Colonic mucosa (tissue), 4 donors: ENCODE measurements at regions not wholly inside any gene's neighbourhood (a gene's known extent, or its start where the extent isn't known, plus 50 kb on each side); places are given as distances from the start of the nearest gene placed in this dataset.
"Not testable (repeated sequence)": the region's sequence is repeated elsewhere in the genome, so short reads cannot be mapped to it uniquely, and the experiment has no call there.

ENCODE experiments used
- DNase-seq: peaks from one replicate; pipeline ENCODE4 v3.0.0-alpha.2; 2020
- H3K27ac ChIP-seq: fragments of 200-600 bp; one replicate; pipeline ENCODE4 v1.8.0; 2021
- H3K27me3 ChIP-seq: fragments of 200-600 bp; one replicate; pipeline ENCODE4 v1.8.0; 2021
- H3K36me3 ChIP-seq: fragments of 200-600 bp; one replicate; pipeline ENCODE4 v1.8.0; 2021
- H3K4me1 ChIP-seq: fragments of 200-600 bp; one replicate; pipeline ENCODE4 v1.8.0; 2021; ENCODE audit warnings: mild to moderate bottlenecking
- H3K4me3 ChIP-seq: fragments of 200-600 bp; one replicate; pipeline ENCODE4 v1.8.0; 2021
- H3K9ac ChIP-seq, 2 donors: one replicate each; pipeline ENCODE4 v1.7.0; 2013; ENCODE audit warnings: control low read depth in 2 of 2, low read depth in 2 of 2, low read length in 2 of 2
- H3K9me3 ChIP-seq: fragments of 200-600 bp; one replicate; pipeline ENCODE4 v1.8.0; 2021
- intact Hi-C: fragments of 100-400 bp; cut with DNase I; formaldehyde crosslinking; loops from one replicate; pipeline ENCODE4 v1.14.1; 2022
- TF ChIP-seq, protein P1 (sequence below): fragments of 200-600 bp; IDR thresholded peaks from one replicate; pipeline ENCODE4 v1.8.0; 2022; ENCODE audit warnings: antibody characterized with exemption, mild to moderate bottlenecking
- donor health status: healthy.
- donor health status: DM: no; HTN: no; CAD: no.
- donor health status: DM: no; HTN: no; CAD: no.

DNA sequence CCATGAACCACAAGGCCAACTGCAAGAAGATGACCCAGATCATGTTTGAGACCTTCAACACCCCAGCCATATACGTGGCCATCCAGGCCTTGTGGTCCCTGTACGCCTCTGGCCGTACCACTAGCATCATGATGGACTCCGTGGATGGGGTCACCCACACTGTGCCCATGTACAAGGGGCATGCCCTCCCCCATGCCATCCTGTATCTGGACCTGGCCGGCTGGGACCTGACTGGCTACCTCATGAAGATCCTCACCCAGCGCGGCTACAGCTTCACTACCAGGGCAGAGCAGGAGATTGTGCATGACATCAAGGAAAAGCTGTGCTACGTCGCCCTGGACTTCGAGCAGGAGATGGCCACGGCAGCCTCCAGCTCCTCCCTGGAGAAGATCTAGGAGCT lies 153.7 kb downstream of the CAVIN4 start:
- TF ChIP-seq, protein P1, sequence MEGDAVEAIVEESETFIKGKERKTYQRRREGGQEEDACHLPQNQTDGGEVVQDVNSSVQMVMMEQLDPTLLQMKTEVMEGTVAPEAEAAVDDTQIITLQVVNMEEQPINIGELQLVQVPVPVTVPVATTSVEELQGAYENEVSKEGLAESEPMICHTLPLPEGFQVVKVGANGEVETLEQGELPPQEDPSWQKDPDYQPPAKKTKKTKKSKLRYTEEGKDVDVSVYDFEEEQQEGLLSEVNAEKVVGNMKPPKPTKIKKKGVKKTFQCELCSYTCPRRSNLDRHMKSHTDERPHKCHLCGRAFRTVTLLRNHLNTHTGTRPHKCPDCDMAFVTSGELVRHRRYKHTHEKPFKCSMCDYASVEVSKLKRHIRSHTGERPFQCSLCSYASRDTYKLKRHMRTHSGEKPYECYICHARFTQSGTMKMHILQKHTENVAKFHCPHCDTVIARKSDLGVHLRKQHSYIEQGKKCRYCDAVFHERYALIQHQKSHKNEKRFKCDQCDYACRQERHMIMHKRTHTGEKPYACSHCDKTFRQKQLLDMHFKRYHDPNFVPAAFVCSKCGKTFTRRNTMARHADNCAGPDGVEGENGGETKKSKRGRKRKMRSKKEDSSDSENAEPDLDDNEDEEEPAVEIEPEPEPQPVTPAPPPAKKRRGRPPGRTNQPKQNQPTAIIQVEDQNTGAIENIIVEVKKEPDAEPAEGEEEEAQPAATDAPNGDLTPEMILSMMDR: no peak
- H3K36me3 ChIP-seq: no peaks in the 10 kb centered on the region
- H3K4me1 ChIP-seq: no peaks in the 10 kb centered on the region
- H3K27ac ChIP-seq: no peak overlapping the region
- no peak overlapping the region for H3K9ac ChIP-seq
- DNase-seq: no peak
- intact Hi-C loops: no loop called here
- H3K4me3 ChIP-seq: no peak overlapping the region
- H3K27me3 ChIP-seq: no peaks in the 10 kb centered on the region
- no peaks in the 10 kb centered on the region for H3K9me3 ChIP-seq

DNA sequence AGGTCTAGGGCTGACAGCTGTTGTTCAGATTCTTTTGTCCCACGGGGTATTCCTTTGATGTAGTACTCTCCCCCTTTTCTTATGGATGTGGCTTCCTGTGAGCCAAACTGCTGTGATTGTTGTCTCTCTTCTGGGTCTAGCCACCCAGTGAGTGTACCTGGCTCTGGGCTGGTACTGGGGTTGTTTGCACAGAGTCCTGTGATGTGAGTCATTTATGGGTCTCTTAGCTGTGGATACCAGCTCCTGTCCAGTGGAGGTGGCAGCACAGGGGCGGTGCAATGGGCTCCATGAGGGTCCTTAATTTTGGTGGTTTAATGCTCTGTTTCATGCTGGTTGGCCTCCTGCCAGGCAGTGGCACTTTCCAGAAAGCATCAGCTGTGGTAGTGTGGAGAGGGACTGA lies 161.3 kb downstream of the CAVIN4 start:
- intact Hi-C loops: no loop called here
- no peak overlapping the region for H3K27ac ChIP-seq
- no peak overlapping the region for H3K4me3 ChIP-seq
- DNase-seq: no peak
- no peak overlapping the region for H3K9ac ChIP-seq
- H3K36me3 ChIP-seq: no peaks in the 10 kb centered on the region
- no peaks in the 10 kb centered on the region for H3K9me3 ChIP-seq
- no peaks in the 10 kb centered on the region for H3K27me3 ChIP-seq
- TF ChIP-seq, protein P1: no peak
- H3K4me1 ChIP-seq: no peaks in the 10 kb centered on the region

DNA sequence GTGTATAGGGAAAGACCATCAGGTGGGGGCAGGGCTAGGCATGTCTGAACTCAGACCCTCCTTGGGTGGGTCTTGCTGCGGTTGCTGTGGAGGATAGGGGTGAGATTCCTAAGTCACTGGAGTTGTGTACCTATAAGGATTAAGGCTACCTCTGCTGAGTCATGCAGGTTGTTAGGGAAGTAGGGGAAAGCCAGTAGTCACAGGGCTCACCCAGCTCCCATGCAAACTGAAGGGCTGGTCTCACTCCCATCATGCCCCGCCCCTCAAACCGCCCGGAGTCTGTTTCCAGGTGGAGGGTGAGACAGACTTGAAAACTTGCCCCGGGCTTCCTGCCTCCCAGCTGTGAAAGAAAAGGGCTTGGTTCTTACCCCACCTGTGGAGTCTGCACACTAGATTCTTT lies 161.8 kb downstream of the CAVIN4 start:
- Histone ChIP-seq H3K9ac (no peak overlapping the region), H3K27ac (no peak overlapping the region), H3K9me3 (no peaks in the 10 kb centered on the region), H3K4me1 (no peaks in the 10 kb centered on the region), H3K27me3 (no peaks in the 10 kb centered on the region), H3K36me3 (no peaks in the 10 kb centered on the region), H3K4me3 (no peak overlapping the region)
- peak; percentile 19 for DNase-seq
- TF ChIP-seq, protein P1: no peak
- intact Hi-C loops: no loop called here

DNA sequence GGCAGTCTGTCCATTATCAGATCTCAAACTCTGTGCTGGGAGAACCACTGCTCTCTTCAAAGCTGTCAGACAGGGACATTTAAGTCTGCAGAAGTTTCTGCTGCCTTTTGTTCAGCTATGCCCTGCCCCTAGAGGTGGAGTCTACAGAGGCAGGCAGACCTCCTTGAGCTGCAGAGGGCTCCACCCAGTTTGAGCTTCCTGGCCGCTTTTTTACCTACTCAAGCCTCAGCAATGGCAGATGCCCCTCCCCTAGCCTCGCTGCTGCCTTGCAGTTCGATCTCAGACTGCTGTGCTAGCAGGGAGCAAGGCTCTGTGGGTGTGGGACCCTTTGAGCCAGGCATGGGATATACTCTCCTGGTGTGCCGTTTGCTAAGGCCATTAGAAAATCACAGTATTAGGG lies 171.1 kb downstream of the CAVIN4 start:
- H3K36me3 ChIP-seq, H3K4me3 ChIP-seq, H3K27ac ChIP-seq, intact Hi-C loops, H3K4me1 ChIP-seq, DNase-seq, H3K9ac ChIP-seq, H3K9me3 ChIP-seq, H3K27me3 ChIP-seq: not testable (repeated sequence)

DNA sequence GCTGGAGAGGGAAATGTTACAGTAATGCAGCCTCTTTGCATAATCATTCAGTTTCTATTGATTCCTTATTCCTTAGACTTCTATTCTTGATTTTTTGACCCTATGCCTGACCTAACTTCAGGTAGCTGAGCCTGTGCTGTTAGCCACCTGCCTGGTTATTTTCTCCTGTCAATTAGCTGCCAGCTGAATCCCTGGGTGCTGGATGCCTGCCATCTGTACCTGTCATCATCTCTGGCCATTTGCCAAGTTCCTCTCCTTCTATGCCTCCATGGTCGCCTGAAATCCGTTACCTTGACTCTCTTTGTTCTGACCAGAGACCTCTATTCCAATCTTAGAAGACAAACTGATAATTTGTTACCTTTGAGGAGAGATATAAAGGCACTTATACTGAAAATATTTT lies 178.3 kb downstream of the CAVIN4 start:
- intact Hi-C loops: no loop called here
- TF ChIP-seq, protein P1: no peak
- Histone ChIP-seq H3K36me3 (no peaks in the 10 kb centered on the region), H3K4me1 (no peaks in the 10 kb centered on the region), H3K4me3 (no peak overlapping the region), H3K27ac (no peak overlapping the region), H3K27me3 (no peaks in the 10 kb centered on the region), H3K9me3 (no peaks in the 10 kb centered on the region), H3K9ac (no peak overlapping the region)
- no peak for DNase-seq

DNA sequence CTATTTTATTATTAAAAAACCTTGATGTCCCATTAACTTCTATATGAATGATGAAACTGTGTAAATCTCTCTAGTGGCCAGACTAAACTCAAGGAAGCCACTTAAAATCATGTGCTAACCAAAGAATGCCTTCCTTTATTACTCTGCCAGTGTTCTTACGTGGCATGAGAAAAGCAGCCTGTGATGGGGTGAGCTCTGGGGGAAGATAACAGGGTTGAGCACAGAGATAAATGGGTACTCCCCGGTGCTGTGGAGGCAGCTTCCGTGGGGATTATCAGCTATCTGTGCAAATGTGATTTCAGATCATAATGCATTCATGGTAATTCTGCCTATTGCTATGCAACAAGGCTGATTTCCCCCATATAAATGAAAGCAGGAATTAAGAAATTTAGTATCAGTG lies 181.3 kb downstream of the CAVIN4 start:
- H3K27ac ChIP-seq: no peak overlapping the region
- H3K27me3 ChIP-seq: no peaks in the 10 kb centered on the region
- no peak overlapping the region for H3K9ac ChIP-seq
- H3K36me3 ChIP-seq: no peaks in the 10 kb centered on the region
- TF ChIP-seq, protein P1: no peak
- no peaks in the 10 kb centered on the region for H3K9me3 ChIP-seq
- intact Hi-C loops: no loop called here
- no peaks in the 10 kb centered on the region for H3K4me1 ChIP-seq
- no peak for DNase-seq
- no peak overlapping the region for H3K4me3 ChIP-seq
